ENCODE measurements at regions not wholly inside any gene's neighbourhood (a gene's known extent, or its start where the extent isn't known, plus 50 kb on each side); places are given as distances from the start of the nearest gene placed in this dataset.
A peak's percentile ranks its signal among the peaks of the same experiment; 100 is the strongest.

DNA sequence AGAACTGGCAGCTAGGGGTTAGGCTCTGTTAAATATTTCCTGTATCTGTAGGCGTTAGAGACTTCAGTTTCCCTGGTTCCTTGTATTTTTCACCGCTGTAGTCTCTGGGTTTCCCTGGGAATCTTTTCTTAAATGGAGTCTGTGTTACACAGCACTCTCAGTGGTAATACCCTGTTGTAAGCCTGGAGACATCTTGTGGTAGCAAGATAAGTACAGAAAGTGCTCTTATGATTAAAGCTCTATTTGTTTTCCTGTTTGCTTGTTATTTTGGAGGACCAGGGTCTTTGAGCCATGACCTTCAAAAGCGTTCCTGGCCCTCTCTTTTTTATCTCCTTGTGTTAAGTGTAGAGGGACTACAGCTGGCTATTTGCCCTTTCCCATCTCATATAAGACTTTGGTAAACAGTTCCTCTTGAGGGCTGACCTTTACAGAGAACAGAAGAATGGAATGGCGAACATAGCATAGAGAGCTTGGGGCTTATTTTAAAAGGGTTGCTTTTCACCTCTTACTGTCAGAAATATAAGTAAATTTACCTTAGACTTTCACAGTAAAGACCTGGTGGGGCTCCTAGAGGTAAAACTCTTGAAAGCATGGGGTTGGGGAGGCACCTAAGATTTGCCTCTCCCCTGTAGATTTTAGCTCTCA lies 782.5 kb downstream of the FAT4 start:
- TF ChIP-seq, protein P1, sequence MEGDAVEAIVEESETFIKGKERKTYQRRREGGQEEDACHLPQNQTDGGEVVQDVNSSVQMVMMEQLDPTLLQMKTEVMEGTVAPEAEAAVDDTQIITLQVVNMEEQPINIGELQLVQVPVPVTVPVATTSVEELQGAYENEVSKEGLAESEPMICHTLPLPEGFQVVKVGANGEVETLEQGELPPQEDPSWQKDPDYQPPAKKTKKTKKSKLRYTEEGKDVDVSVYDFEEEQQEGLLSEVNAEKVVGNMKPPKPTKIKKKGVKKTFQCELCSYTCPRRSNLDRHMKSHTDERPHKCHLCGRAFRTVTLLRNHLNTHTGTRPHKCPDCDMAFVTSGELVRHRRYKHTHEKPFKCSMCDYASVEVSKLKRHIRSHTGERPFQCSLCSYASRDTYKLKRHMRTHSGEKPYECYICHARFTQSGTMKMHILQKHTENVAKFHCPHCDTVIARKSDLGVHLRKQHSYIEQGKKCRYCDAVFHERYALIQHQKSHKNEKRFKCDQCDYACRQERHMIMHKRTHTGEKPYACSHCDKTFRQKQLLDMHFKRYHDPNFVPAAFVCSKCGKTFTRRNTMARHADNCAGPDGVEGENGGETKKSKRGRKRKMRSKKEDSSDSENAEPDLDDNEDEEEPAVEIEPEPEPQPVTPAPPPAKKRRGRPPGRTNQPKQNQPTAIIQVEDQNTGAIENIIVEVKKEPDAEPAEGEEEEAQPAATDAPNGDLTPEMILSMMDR (IDR thresholded peaks at IDR 0.05; ENCODE audit: low read depth, low read length) = no peak
- DNase-seq = no peak
- no peaks in the 10 kb centered on the region; the same call in 1 of the 2 replicates for H3K4me1 ChIP-seq
- H3K27me3 ChIP-seq = no peaks in the 10 kb centered on the region; the same call in 1 of the 2 replicates
- no peak overlapping the region for H3K4me3 ChIP-seq (ENCODE audit: low read depth, low read length)
- no peaks in the 10 kb centered on the region for H3K36me3 ChIP-seq
- no peaks in the 10 kb centered on the region for H3K9me3 ChIP-seq

DNA sequence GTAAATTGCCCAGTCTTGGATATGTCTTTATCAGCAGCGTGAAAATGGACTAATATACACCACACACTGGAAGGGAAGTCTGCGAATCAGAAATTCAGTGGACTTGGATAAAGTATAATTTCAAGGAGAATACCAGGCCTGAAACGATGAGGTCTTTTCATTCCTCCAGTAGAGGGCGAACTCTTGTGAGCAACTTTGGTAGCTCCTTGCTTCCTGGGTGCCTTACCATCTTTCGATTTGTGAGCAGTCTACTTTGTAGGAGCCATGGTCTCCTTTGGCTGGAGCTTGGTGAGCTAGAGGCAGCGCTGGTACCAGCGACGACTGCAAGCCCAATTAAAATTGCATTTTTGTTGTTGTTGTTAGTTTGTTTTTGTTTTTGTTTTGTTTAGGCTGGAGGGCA lies 791.9 kb downstream of the FAT4 start:
- H3K4me1 ChIP-seq = no peaks in the 10 kb centered on the region; the same call in none of the 2 replicates
- no peak for DNase-seq
- no peak overlapping the region for H3K4me3 ChIP-seq (ENCODE audit: low read depth, low read length)
- H3K9me3 ChIP-seq = no peaks in the 10 kb centered on the region
- H3K36me3 ChIP-seq = no peaks in the 10 kb centered on the region
- no peaks in the 10 kb centered on the region for H3K27me3 ChIP-seq
- TF ChIP-seq, protein P1 (IDR thresholded peaks at IDR 0.05; ENCODE audit: low read depth, low read length) = peak; percentile 54

GRCh38 chr4:126109836-126110235 lies 795.1 kb downstream of the FAT4 start:
- no peak overlapping the region for H3K4me3 ChIP-seq (ENCODE audit: low read depth, low read length)
- DNase-seq = no peak
- H3K4me1 ChIP-seq = no peaks in the 10 kb centered on the region; the same call in 1 of the 2 replicates
- no peaks in the 10 kb centered on the region for H3K27me3 ChIP-seq
- H3K9me3 ChIP-seq = no peaks in the 10 kb centered on the region; the same call in 1 of the 2 replicates
- H3K36me3 ChIP-seq = no peaks in the 10 kb centered on the region
- TF ChIP-seq, protein P1 (IDR thresholded peaks at IDR 0.05; ENCODE audit: low read depth, low read length) = no peak

- H3K4me3 ChIP-seq (ENCODE audit: low read depth, low read length) = no peak overlapping the region
- TF ChIP-seq, protein P1 (IDR thresholded peaks at IDR 0.05; ENCODE audit: low read depth, low read length) = no peak
- no peaks in the 10 kb centered on the region for H3K27me3 ChIP-seq
- no peaks in the 10 kb centered on the region; the same call in 1 of the 2 replicates for H3K9me3 ChIP-seq
- no peaks in the 10 kb centered on the region for H3K4me1 ChIP-seq
- DNase-seq = no peak
- no peaks in the 10 kb centered on the region for H3K36me3 ChIP-seq
Observed at GRCh38 chr4:126113058-126113457, 798.3 kb downstream of the FAT4 start.

DNA sequence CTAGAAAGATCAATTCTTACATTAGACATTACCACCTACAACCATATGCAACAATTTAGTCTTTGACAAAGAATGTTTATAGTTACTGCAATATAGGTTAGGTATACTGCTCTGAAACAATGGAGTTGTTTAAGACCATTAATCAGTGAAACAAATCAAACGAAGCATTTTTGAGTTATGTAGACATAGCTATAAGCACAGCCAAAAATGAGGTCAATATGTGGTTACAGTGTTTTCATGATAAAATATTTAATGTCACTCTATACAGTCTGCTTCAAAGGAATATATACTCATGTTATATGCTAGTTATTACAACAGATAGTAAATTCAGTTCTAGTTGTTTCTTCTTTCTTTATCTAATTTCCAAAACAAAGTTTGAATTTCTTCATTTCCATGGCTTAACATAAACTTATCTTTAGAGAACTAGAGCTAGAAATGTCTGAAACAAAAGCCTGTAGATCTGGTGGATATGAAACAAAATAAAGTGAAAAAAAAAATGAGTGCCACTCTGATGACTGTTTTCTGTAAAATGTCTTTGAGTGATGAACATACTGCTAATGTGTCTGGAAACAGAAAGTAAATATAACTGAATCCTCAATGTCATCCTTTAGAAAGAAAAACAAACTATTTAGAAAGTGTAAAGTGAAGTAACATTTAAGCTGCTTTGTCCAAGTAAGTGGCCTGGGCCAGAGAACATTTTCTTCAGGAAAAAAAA lies 809.0 kb downstream of the FAT4 start:
- no peaks in the 10 kb centered on the region for H3K9me3 ChIP-seq
- TF ChIP-seq, protein P1 (IDR thresholded peaks at IDR 0.05; ENCODE audit: low read depth, low read length) = no peak
- no peak for DNase-seq
- H3K27me3 ChIP-seq = no peaks in the 10 kb centered on the region
- no peak overlapping the region for H3K4me3 ChIP-seq (ENCODE audit: low read depth, low read length)
- no peaks in the 10 kb centered on the region for H3K4me1 ChIP-seq
- no peaks in the 10 kb centered on the region for H3K36me3 ChIP-seq

DNA sequence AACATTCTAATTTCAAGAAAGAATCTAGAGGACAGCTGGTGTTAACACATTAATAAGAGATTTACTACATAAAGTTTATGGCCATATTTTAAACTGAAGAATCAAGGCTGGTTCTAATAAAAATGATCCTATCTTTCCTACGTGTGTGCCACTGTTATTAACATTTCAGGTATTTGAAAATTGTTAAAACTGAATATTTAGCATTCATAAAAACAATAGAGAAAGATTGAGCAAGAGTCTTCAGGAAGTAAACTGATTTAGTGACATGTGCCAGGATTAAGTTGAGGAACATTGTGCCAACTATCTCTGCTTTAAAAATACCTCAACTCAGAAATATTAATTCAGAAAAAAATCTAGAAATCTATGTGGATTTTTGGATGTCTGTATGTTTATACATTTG lies 810.1 kb downstream of the FAT4 start:
- H3K9me3 ChIP-seq = no peaks in the 10 kb centered on the region
- TF ChIP-seq, protein P1 (IDR thresholded peaks at IDR 0.05; ENCODE audit: low read depth, low read length) = no peak
- H3K4me1 ChIP-seq = no peaks in the 10 kb centered on the region
- no peaks in the 10 kb centered on the region for H3K36me3 ChIP-seq
- DNase-seq = no peak
- no peaks in the 10 kb centered on the region for H3K27me3 ChIP-seq
- no peak overlapping the region for H3K4me3 ChIP-seq (ENCODE audit: low read depth, low read length)

Measured in BE2C (cell line).